Gastrocnemius medialis (tissue), 4 donors: ENCODE measurements at regions not wholly inside any gene's neighbourhood (a gene's known extent, or its start where the extent isn't known, plus 50 kb on each side); places are given as distances from the start of the nearest gene placed in this dataset.

ENCODE experiments used
- POLR2A ChIP-seq, 2 donors: fragments of 450-650 bp; IDR thresholded peaks; one replicate each; pipeline ENCODE4 v1.6.1; 2017; ENCODE audit warnings: antibody characterized with exemption in 2 of 2, mild to moderate bottlenecking in 2 of 2, moderate library complexity in 2 of 2
- TF ChIP-seq, protein P1 (sequence below), 5 experiments: fragments of 450-650 bp in 3 of 5; fragments of 200-600 bp in 2 of 5; sonication (generic) in 2 of 5; IDR thresholded peaks in 4 of 5; conservative IDR thresholded peaks in 1 of 5; 1 replicate in 4 of 5; 2 replicates in 1 of 5; pipeline ENCODE4 v1.5.1; 2016 to 2019; ENCODE audit warnings: antibody characterized with exemption in 5 of 5, mild to moderate bottlenecking in 3 of 5, moderate library complexity in 3 of 5

GRCh38 chr15:38021259-38021658, 86.8 kb downstream of the TMCO5A start:
- TF ChIP-seq, protein P1, sequence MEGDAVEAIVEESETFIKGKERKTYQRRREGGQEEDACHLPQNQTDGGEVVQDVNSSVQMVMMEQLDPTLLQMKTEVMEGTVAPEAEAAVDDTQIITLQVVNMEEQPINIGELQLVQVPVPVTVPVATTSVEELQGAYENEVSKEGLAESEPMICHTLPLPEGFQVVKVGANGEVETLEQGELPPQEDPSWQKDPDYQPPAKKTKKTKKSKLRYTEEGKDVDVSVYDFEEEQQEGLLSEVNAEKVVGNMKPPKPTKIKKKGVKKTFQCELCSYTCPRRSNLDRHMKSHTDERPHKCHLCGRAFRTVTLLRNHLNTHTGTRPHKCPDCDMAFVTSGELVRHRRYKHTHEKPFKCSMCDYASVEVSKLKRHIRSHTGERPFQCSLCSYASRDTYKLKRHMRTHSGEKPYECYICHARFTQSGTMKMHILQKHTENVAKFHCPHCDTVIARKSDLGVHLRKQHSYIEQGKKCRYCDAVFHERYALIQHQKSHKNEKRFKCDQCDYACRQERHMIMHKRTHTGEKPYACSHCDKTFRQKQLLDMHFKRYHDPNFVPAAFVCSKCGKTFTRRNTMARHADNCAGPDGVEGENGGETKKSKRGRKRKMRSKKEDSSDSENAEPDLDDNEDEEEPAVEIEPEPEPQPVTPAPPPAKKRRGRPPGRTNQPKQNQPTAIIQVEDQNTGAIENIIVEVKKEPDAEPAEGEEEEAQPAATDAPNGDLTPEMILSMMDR (IDR thresholded peaks at IDR 0.05 in 4 of 5, conservative IDR thresholded peaks at IDR 0.05 in 1 of 5), result no peak
- TF ChIP-seq POLR2A (IDR thresholded peaks at IDR 0.05), result no peak
